ENCODE measurements at regions not wholly inside any gene's neighbourhood (a gene's known extent, or its start where the extent isn't known, plus 50 kb on each side); places are given as distances from the start of the nearest gene placed in this dataset.

DNA sequence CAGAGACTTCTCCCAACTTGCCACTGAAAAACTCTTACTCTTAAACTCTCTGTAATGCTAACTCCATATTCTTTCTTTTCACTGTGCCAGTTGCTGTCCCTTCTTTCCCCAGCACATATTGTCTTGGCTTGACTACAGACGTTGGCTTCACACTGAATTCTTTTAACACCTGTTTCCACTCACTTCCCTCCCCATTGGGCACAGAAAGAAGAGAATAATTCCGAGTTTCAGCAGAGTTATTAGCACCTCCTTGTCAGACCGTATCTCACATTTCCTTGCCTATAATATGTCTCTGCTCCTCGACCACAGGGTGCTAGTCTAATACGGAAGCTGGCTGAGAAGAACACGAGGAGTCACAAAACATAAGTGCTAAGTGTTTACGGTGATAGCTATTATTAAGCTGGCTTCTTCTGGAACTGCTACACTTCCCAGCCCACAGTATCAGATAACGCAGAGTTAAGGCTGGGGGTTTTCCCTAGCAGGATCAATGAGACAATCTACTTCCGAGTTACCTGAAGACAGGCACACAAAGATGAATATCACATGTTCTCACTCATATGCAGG is 188.5 kb upstream of the CDH8 start:
- DNase-seq (ENCODE audit: low spot score) = no peak

GRCh38 chr16:62216837-62217236 is 180.6 kb upstream of the CDH8 start:
- no peak for DNase-seq (ENCODE audit: low spot score)

- DNase-seq (ENCODE audit: low spot score) = no peak
These were observed 177.5 kb upstream of the CDH8 start for GRCh38 chr16:62213763-62214162.

DNA sequence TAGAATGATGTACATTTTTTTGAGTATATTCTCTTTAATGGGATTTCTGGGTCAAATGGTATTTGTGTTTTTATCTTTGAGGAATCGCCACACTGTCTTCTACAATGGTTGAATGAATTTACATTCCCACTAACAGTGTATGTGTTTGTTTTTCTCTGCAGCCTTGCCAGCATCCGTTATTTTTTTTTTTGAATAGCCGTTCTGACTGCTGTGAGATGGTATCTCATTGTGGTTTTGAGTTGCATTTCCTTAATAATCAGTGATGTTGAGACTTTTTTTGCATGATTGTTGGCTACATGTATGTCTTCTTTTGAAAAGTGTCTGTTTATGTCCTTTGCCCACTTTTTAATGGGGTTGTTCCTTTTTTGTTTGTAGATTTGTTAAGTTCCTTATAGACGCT is 172.7 kb upstream of the CDH8 start:
- DNase-seq (ENCODE audit: low spot score) = no peak

- DNase-seq (ENCODE audit: low spot score) = no peak
These were observed 169.2 kb upstream of the CDH8 start for GRCh38 chr16:62205459-62205858.

- DNase-seq (ENCODE audit: low spot score) = no peak
These were observed 165.7 kb upstream of the CDH8 start for GRCh38 chr16:62201911-62202310.

DNA sequence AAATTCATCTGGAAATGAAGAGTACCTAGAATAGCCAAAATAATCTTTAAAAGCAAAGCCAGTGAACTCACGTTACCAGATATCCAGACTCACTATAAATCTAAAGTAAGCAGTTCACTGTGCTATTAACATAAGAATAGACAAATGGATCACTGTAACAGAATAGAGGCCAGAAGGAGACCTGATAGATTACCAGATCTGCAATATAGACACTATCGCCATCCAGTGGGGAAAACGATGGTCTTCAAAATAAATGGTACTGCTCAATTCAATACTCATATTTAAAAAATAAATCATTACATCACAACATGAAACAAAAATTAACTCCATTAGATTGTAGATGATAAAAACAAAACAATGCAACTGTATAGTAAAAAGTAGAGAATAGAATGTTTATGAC is 158.6 kb upstream of the CDH8 start:
- DNase-seq (ENCODE audit: low spot score) = no peak

GRCh38 chr16:62190426-62190825 is 154.2 kb upstream of the CDH8 start:
- DNase-seq (ENCODE audit: low spot score) = no peak

DNA sequence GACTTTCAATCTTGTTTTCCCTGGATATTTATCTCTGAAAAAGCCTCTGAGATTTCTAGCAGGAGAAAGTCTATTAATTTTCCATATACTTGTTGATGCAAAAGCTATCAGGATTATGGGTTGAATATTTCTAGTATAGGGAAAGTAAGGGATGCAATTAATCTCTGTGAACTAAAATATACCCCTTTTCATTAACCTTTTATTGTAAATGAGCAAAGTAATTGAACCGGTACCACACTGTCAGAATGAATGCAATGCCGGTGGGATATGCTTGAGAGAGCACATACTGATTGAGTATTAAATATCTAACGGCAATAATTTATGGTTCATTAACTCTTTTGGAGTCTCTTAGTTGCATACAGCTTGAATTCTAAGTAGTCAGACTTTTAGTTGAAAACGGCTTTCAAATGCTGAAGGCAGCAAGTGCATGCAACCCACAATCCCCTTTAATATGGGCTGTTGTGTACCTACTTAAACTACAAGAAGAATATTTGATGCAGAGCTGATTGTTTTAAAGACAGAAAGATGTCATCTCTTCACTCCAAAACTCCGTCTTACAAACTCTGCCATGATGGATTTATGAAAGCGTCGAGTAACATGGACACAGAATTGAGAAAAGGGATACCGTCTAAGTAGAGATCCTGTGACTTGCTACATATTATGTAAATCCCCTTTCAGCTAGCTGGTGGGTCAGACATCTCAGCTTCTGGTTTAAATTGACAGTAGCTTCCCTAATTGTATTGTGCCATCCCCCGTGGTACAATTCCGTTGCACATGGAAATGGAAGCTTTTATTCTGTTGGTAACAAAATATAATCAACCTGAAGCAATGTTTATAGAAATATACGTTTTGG is 141.3 kb upstream of the CDH8 start:
- no peak for DNase-seq (ENCODE audit: low spot score)

DNA sequence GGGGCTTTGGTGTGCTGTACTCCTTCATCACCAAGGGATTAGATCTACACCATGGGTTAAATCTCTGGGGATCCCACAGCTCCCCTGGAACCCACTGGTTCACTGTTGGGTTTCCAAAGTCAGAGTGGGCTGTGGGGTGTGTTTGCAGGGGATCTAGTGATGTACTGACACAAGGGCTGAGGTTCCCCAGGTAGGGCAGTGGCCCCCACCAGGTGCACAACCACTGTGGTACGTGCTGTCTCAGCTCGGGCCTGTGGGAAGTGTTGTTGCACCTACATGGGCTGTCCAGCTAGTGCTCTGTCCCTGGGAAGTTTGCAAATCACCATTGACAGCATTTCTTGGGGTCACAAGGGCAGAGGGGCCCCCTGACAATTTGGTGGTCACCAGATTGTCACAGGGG is 134.4 kb upstream of the CDH8 start:
- no peak for DNase-seq (ENCODE audit: low spot score)

- no peak for DNase-seq (ENCODE audit: low spot score)
These were observed 131.3 kb upstream of the CDH8 start for GRCh38 chr16:62167551-62167950.

GRCh38 chr16:62157544-62157943 is 121.3 kb upstream of the CDH8 start:
- DNase-seq (ENCODE audit: low spot score) = no peak

DNA sequence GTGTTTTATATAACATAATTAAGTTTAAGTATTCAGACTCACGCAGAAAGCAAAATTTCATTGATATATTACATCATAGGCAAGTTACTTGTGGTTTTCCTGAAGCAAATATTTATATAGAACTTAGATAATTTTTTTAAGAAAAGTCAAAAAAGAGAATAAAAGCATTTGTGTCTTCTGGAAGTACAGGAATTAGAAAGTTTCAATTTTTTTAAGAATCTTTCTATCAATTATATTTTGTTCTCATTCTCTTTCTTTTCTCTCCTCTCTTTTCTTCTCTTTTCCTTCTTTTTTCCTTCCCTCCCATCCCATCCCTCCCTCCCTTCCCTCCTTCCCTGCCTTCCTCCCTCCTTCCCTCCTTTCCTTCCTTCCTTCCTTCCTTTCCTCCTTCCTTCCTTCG is 120.7 kb upstream of the CDH8 start:
- DNase-seq (ENCODE audit: low spot score) = no peak

DNA sequence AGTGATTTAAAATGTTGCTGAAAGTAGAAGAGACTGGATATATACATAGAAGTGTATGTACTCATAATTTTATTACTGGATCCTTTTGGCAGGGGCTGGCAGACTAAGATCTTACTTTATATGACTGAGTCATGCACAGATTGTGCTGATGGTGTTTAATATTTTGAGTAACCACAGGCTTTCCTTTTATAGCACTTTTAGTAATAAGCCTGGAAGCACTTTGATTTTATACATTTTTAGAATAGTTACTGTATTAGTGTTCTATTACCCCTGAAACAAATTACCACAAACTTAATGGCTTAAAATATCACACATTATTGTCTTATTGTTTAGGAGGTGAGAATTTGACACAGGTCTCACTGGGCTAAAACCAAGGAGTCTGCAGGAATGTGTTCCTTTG is 113.4 kb upstream of the CDH8 start:
- no peak for DNase-seq (ENCODE audit: low spot score)

GRCh38 chr16:62137996-62138395 is 101.8 kb upstream of the CDH8 start:
- DNase-seq (ENCODE audit: low spot score) = no peak

- no peak for DNase-seq (ENCODE audit: low spot score)
These were observed 99.7 kb upstream of the CDH8 start for GRCh38 chr16:62135911-62136310.

DNA sequence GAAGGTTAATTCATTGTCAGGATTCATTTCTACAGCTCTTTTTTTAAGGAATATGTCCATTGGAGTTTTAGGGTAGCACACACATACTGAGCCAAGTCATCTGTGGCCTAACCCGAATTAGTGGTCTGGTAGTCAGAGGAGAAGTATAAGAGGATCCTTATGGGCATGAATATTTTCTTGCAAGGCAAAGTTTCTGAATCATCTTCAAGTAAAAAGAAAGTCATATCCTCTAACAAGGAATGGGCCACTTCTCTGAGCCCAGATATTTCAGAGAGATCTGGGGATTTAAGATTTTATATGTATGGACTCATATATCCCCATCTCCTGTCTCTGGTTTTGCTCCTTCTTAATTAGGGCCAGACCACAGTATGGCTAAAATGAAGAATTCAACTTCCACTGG is 99.2 kb upstream of the CDH8 start:
- no peak for DNase-seq (ENCODE audit: low spot score)

GRCh38 chr16:62130101-62130500 is 93.9 kb upstream of the CDH8 start:
- no peak for DNase-seq (ENCODE audit: low spot score)

DNA sequence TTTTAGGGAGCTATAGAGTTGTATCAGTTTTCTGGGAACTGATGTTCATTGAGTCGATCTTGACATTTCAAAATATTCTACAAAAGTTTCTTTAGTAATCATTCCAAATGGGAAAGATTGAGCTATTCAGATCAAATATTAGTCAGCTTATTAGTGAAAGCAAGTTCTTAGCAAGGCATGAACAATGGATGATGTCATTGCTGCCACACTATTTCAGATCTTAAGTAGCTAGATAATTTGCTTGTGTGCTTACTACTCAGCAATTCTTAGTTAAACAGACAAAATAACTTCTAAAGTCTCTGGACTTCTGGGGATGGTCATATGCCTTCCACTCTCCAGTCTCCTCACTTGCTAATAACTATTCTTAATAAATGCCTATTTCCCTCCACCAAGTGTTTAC is 69.0 kb upstream of the CDH8 start:
- DNase-seq (ENCODE audit: low spot score) = no peak

GRCh38 chr16:62102588-62102987 is 66.3 kb upstream of the CDH8 start:
- no peak for DNase-seq (ENCODE audit: low spot score)

GRCh38 chr16:62100651-62101050 is 64.4 kb upstream of the CDH8 start:
- DNase-seq (ENCODE audit: low spot score) = no peak

- no peak for DNase-seq (ENCODE audit: low spot score)
These were observed 53.5 kb upstream of the CDH8 start for GRCh38 chr16:62089715-62090114.

DNA sequence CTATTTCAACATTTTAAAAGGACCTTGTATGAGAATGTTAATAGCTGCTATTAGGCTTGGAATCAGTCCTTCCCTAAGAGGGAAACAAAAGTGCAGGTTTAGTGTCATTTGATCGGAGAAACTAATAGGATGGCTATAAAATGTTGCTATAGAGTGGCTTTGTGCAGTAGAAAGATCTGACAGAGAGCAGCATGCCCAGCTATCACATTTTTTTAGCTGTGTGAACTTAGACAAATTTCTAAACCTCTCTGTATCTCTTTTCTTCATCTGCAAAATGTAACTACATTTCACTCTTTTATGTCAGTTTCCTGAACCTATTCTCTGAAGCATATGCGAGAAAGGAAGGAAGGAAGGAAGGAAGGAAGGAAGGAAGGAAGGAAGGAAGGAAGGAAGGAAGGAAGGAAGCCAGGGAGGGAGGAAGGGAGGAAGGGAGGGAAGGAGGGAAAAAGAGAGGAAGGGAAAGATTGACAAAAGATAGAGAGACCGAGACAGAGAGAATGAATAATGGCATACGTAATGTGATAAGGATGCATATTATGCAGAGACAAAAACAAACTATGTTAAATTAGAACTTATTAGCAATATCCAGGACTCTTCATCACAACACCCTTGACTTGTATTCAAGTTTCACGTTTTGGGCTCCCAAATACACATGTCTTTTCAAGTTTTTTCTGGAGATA is 52.6 kb upstream of the CDH8 start:
- DNase-seq (ENCODE audit: low spot score) = no peak

Data from germinal center (tissue), 1 donor.